ENCODE measurements at regions not wholly inside any gene's neighbourhood (a gene's known extent, or its start where the extent isn't known, plus 50 kb on each side); places are given as distances from the start of the nearest gene placed in this dataset.

- TF ChIP-seq CTCF (optimal IDR thresholded peaks at IDR 0.05 in 1 of 3, IDR thresholded peaks at IDR 0.05 in 1 of 3, conservative IDR thresholded peaks at IDR 0.05 in 1 of 3; ENCODE audit: extremely low read depth in 1 of 3, insufficient read depth in 2 of 3, low read length in 3 of 3) (no peak), EZH2 (IDR thresholded peaks at IDR 0.05; ENCODE audit: low read length) (no peak)
These were observed 161.8 kb downstream of the DICER1 start for GRCh38 chr14:94995551-94995950.

All from keratinocyte (primary cell).